ENCODE measurements at regions not wholly inside any gene's neighbourhood (a gene's known extent, or its start where the extent isn't known, plus 50 kb on each side); places are given as distances from the start of the nearest gene placed in this dataset.

GRCh38 chr1:58977598-58977997 lies 193.8 kb upstream of the JUN start (continued):
- no peak for TF ChIP-seq CTCF (IDR thresholded peaks at IDR 0.05 in 2 of 3, conservative IDR thresholded peaks at IDR 0.05 in 1 of 3; ENCODE audit: insufficient read depth in 2 of 3, low read depth in 1 of 3, low read length in 3 of 3)
- no peak for TF ChIP-seq CHD2 (IDR thresholded peaks at IDR 0.05; ENCODE audit: low read depth, low read length)
- TF ChIP-seq CC2D1A (IDR thresholded peaks at IDR 0.05), result no peak
- no peak for TF ChIP-seq E2F1 (CRISPR knock-in tag; IDR thresholded peaks at IDR 0.05)
- no peak for TF ChIP-seq MXD1 (CRISPR knock-in tag; IDR thresholded peaks at IDR 0.05; ENCODE audit: borderline replicate concordance, poor library complexity, severe bottlenecking)
- no peak for TF ChIP-seq CEBPG (CRISPR knock-in tag; IDR thresholded peaks at IDR 0.05)
- no peak for TF ChIP-seq CEBPG (tag; conservative IDR thresholded peaks at IDR 0.05 in 1 of 2, IDR thresholded peaks at IDR 0.05 in 1 of 2)
- TF ChIP-seq PHB2 (IDR thresholded peaks at IDR 0.05; ENCODE audit: low read depth), result no peak
- no peak for TF ChIP-seq SAFB (IDR thresholded peaks at IDR 0.05; ENCODE audit: borderline replicate concordance, low read depth, low read length)
- TF ChIP-seq L3MBTL2 (IDR thresholded peaks at IDR 0.05), result no peak
- no peak for TF ChIP-seq ZBTB33 (CRISPR knock-in tag; IDR thresholded peaks at IDR 0.05)
- TF ChIP-seq HDAC6 (IDR thresholded peaks at IDR 0.05; ENCODE audit: low read depth, low read length), result no peak
- TF ChIP-seq ZNF277 (CRISPR knock-in tag; IDR thresholded peaks at IDR 0.05; ENCODE audit: borderline replicate concordance), result no peak
- no peak for TF ChIP-seq CEBPB (tag; IDR thresholded peaks at IDR 0.05)
- TF ChIP-seq ZNF140 (CRISPR knock-in tag; IDR thresholded peaks at IDR 0.05), result no peak
- no peak for TF ChIP-seq POLR2AphosphoS2 (IDR thresholded peaks at IDR 0.05; ENCODE audit: low read length)
- peak; percentile 93 for TF ChIP-seq ZNF316 (IDR thresholded peaks at IDR 0.05)
- TF ChIP-seq MAFK (IDR thresholded peaks at IDR 0.05; ENCODE audit: low read length), result peak; percentile 91
- peak; percentile 90 for TF ChIP-seq MAFG (tag; conservative IDR thresholded peaks at IDR 0.05)
- TF ChIP-seq TOE1 (IDR thresholded peaks at IDR 0.05; ENCODE audit: borderline replicate concordance), result no peak
- TF ChIP-seq TOE1 (CRISPR knock-in tag; IDR thresholded peaks at IDR 0.05; ENCODE audit: borderline replicate concordance, low read depth), result no peak
- no peak for TF ChIP-seq ZNF239 (CRISPR knock-in tag; IDR thresholded peaks at IDR 0.05)
- TF ChIP-seq ZNF551 (CRISPR knock-in tag; IDR thresholded peaks at IDR 0.05), result no peak
- no peak for TF ChIP-seq ZNF146 (CRISPR knock-in tag; IDR thresholded peaks at IDR 0.05; ENCODE audit: unreplicated experiment)
- TF ChIP-seq C11orf30 (IDR thresholded peaks at IDR 0.05; ENCODE audit: low read depth), result peak; percentile 87
